ENCODE measurements at regions not wholly inside any gene's neighbourhood (a gene's known extent, or its start where the extent isn't known, plus 50 kb on each side); places are given as distances from the start of the nearest gene placed in this dataset.
"Not testable (repeated sequence)": the region's sequence is repeated elsewhere in the genome, so short reads cannot be mapped to it uniquely, and the experiment has no call there.

DNA sequence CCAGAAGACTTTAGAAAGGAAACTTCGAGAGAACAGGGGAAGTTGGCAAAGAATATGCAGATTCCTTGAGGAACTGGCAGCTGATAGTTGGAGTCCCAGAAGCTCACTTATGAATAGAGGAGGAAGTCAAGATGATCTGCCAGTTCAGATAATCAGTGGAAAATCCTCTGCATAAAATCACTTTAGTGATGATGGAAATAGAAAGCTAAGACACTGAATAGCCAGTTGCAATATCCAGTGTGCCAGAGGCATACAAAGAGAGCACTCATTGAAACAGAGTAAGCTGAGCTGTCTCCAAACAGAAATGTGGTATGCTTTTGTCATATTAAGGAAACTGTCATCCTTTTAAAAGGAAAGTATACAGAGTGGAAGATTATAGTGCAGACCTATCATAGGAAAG is 1207.6 kb downstream of the OTOL1 start:
- no peak for DNase-seq (ENCODE audit: low spot score)
- H3K27ac Mint-ChIP-seq (ENCODE audit: unreplicated experiment), result no peak overlapping the region
- TF ChIP-seq, protein P1, sequence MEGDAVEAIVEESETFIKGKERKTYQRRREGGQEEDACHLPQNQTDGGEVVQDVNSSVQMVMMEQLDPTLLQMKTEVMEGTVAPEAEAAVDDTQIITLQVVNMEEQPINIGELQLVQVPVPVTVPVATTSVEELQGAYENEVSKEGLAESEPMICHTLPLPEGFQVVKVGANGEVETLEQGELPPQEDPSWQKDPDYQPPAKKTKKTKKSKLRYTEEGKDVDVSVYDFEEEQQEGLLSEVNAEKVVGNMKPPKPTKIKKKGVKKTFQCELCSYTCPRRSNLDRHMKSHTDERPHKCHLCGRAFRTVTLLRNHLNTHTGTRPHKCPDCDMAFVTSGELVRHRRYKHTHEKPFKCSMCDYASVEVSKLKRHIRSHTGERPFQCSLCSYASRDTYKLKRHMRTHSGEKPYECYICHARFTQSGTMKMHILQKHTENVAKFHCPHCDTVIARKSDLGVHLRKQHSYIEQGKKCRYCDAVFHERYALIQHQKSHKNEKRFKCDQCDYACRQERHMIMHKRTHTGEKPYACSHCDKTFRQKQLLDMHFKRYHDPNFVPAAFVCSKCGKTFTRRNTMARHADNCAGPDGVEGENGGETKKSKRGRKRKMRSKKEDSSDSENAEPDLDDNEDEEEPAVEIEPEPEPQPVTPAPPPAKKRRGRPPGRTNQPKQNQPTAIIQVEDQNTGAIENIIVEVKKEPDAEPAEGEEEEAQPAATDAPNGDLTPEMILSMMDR (IDR thresholded peaks at IDR 0.05; ENCODE audit: unreplicated experiment), result no peak
- peaks cover 13% of the 10 kb centered on the region for H3K4me1 Mint-ChIP-seq (ENCODE audit: unreplicated experiment)
- H3K36me3 Mint-ChIP-seq (ENCODE audit: low read depth, unreplicated experiment), result no peaks in the 10 kb centered on the region
- no peaks in the 10 kb centered on the region for H3K27me3 Mint-ChIP-seq (ENCODE audit: unreplicated experiment)
- H3K9me3 Mint-ChIP-seq (ENCODE audit: unreplicated experiment), result no peaks in the 10 kb centered on the region
- H3K4me3 Mint-ChIP-seq (ENCODE audit: unreplicated experiment), result no peak overlapping the region

DNA sequence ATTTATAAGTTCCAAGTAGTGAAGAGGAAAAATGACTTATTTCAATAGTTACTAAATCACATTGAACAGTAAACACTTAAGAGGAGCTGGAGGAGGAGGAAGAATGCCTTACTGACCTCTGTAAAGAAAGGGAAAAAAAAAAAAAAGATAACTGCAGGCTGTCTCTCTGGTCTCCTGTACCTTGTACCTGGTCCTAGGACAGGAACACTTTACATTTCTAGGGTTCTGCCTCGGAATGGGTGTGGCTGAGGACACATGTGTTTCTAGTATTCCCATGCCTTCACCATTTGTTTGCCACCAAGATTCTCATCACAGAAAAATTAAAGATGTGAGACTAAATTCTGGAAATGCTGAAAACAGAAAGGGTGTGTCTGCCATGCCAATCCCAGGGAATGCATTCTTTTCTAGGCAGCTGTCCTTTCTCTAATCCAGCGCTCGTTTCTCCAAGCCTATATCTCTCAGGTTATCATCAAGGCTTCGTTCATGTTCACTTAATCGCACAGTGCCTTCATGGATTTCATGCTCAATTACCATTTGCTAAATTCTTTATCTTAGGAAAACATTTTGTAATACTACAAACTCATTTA is 1208.3 kb downstream of the OTOL1 start:
- Mint-ChIP-seq H3K4me3 (ENCODE audit: unreplicated experiment) (no peak overlapping the region), H3K27ac (ENCODE audit: unreplicated experiment) (no peak overlapping the region), H3K4me1 (ENCODE audit: unreplicated experiment) (peaks cover 13% of the 10 kb centered on the region), H3K36me3 (ENCODE audit: low read depth, unreplicated experiment) (no peaks in the 10 kb centered on the region), H3K27me3 (ENCODE audit: unreplicated experiment) (no peaks in the 10 kb centered on the region), H3K9me3 (ENCODE audit: unreplicated experiment) (no peaks in the 10 kb centered on the region)
- no peak for DNase-seq (ENCODE audit: low spot score)
- TF ChIP-seq, protein P1 (IDR thresholded peaks at IDR 0.05; ENCODE audit: unreplicated experiment), result no peak

DNA sequence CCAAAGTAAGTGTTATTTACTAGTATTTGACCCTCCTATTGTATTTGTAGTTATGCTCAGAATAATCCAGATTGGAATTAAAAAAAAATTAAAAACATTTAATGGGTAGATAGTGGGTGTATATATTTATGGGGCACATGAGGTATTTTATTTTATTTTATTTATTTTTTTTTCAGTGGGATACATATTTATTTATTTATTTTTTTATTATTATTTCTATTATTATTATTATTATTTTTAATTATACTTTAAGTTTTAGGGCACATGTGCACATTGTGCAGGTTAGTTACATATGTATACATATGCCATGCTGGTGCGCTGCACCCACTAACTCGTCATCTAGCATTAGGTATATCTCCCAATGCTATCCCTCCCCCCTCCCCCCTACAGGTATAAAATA is 1211.8 kb downstream of the OTOL1 start:
- not testable (repeated sequence) for H3K27ac Mint-ChIP-seq (ENCODE audit: unreplicated experiment); H3K36me3 Mint-ChIP-seq (ENCODE audit: low read depth, unreplicated experiment); H3K4me3 Mint-ChIP-seq (ENCODE audit: unreplicated experiment); H3K27me3 Mint-ChIP-seq (ENCODE audit: unreplicated experiment); DNase-seq (ENCODE audit: low spot score); H3K9me3 Mint-ChIP-seq (ENCODE audit: unreplicated experiment)
- peaks cover 13% of the 10 kb centered on the region for H3K4me1 Mint-ChIP-seq (ENCODE audit: unreplicated experiment)

DNA sequence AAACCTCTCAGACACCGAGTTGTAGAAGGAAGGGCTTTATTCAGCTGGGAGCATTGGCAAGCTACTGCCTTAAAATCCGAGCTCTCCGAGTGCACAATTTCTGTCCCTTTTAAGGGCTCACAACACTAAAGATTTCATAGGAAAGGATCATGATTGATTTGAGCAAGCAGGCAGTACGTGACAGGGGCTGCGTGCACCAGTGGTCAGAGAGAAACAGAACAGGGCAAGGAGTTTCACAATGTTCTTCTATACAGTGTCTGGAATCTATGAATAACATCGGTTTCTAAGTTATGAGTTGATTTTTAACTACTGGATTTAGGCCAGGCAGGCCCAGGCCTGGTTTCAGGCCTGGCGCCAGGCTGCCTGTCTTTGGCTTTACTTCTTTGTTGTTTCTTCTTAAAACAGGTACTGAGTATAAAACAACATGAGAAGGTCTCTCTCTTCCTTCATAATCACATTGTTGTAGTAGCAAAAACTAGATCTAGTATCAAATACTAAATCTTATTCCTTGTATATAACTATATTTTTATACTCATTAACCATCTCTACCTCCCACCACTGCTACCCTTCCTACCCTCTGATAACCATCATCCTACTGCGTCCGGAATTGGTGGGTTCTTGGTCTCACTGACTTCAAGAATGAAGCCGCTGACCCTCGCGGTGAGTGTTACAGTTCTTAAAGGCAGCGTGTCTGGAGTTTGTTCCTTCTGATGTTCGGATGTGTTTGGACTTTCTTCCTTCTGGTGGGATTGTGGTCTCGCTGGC is 1212.5 kb downstream of the OTOL1 start:
- not testable (repeated sequence) for H3K9me3 Mint-ChIP-seq (ENCODE audit: unreplicated experiment); DNase-seq (ENCODE audit: low spot score); H3K27me3 Mint-ChIP-seq (ENCODE audit: unreplicated experiment); H3K27ac Mint-ChIP-seq (ENCODE audit: unreplicated experiment); H3K4me3 Mint-ChIP-seq (ENCODE audit: unreplicated experiment); H3K36me3 Mint-ChIP-seq (ENCODE audit: low read depth, unreplicated experiment)
- peaks cover 11% of the 10 kb centered on the region for H3K4me1 Mint-ChIP-seq (ENCODE audit: unreplicated experiment)

DNA sequence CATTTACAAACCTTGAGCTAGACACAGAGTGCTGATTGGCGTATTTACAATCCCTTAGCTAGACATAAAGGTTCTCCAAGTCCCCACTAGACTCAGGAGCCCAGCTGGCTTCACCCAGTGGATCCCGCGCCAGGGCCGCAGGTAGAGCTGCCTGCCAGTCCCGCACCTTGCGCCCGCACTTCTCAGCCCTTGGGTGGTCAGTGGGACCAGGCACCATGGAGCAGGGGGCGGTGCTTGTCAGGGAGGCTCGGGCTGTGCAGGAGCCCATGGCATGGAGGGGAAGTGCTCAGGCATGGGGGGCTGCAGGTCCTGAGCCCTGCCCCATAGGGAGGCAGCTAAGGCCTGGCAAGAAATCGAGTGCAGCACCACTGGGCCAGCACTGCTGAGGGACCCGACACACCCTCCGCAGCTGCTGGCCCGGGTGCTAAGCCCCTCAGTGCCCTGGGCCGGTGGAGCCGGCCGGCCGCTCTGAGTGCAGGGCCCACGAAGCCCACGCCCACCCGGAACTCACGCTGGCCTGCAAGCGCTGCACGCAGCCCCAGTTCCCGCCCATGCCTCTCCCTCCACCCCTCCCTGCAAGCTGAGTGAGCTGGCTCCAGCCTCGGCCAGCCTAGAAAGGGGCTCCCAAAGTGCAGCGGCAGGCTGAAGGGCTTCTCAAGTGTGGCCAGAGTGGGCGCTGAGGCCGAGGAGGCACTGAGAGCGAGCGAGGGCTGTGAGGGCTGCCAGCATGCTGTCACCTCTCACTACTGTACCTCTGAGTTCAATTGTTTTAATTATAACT is 1213.9 kb downstream of the OTOL1 start:
- Mint-ChIP-seq H3K4me1 (ENCODE audit: unreplicated experiment) (no peaks in the 10 kb centered on the region), H3K4me3 (ENCODE audit: unreplicated experiment) (no peak overlapping the region), H3K27ac (ENCODE audit: unreplicated experiment) (no peak overlapping the region), H3K27me3 (ENCODE audit: unreplicated experiment) (peaks cover 5% of the 10 kb centered on the region), H3K9me3 (ENCODE audit: unreplicated experiment) (no peaks in the 10 kb centered on the region), H3K36me3 (ENCODE audit: low read depth, unreplicated experiment) (peaks cover 4% of the 10 kb centered on the region)
- DNase-seq (ENCODE audit: low spot score), result no peak
- TF ChIP-seq, protein P1 (IDR thresholded peaks at IDR 0.05; ENCODE audit: unreplicated experiment), result no peak

DNA sequence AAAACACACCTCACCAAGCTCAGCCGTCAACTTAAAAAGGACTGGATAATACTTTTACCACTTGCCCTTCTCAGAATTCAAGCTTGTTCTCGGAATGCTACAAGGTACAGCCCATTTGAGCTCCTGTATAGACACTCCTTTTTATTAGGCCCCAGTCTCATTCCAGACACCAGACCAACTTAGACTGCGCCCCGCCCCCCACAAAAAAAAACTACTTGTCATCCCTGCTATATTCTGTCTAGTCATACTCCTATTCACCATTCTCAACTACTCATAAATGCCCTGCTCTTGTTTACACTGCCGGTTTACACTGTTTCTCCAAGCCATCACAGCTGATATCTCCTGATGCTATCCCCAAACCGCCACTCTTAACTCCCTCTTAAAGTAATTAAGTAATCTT is 1220.5 kb downstream of the OTOL1 start:
- DNase-seq (ENCODE audit: low spot score); H3K36me3 Mint-ChIP-seq (ENCODE audit: low read depth, unreplicated experiment); H3K27ac Mint-ChIP-seq (ENCODE audit: unreplicated experiment): not testable (repeated sequence)

More for the DNA sequence above, 1220.5 kb downstream of the OTOL1 start:
- H3K27me3 Mint-ChIP-seq (ENCODE audit: unreplicated experiment); H3K4me1 Mint-ChIP-seq (ENCODE audit: unreplicated experiment); H3K4me3 Mint-ChIP-seq (ENCODE audit: unreplicated experiment); H3K9me3 Mint-ChIP-seq (ENCODE audit: unreplicated experiment): not testable (repeated sequence)
